Muscle of back (tissue), 3 donors: ENCODE measurements at regions not wholly inside any gene's neighbourhood (a gene's known extent, or its start where the extent isn't known, plus 50 kb on each side); places are given as distances from the start of the nearest gene placed in this dataset.

Source experiments
- DNase-seq, 3 donors: peaks; one replicate each; pipeline versions ENCODE4 v3.0.0 to v3.0.0-alpha.2; 2013

DNA sequence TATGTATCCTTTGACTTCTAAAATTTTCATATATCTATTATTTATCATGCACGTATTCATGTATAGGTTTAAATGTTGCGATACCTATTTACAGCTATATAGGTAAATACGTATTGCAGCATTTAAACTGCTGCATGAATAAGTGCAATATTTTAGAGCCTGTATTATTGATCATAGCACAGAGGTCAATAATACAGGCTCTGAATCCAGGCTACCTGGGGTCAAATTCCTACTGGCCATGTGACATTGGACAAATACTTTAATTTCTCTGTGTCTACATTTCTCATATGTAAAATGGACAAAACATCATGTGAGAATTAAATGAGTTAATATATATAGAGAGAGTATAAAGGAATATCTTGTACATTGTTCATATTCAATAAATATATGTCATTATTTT lies 352.9 kb upstream of the ROBO2 start:
- no peak for DNase-seq

DNA sequence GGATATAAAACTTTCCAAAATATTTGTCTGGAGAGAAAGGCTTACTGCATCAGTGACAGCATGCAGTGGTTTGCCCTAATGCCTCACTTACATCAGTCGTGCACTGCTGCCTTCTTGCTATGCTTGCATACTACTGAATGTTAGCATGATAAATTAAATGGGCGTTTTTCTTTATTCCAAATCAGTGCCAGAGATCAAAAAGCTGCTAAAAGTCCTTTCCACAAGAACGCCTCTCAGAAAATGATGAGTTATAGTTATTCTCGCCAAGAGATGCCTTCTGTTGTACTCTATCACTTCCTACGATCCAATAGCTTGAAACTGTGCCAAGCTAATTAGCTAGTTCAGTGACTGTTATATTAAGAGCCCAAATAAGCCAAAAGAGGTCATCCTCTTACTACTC lies 345.8 kb upstream of the ROBO2 start:
- no peak for DNase-seq

DNA sequence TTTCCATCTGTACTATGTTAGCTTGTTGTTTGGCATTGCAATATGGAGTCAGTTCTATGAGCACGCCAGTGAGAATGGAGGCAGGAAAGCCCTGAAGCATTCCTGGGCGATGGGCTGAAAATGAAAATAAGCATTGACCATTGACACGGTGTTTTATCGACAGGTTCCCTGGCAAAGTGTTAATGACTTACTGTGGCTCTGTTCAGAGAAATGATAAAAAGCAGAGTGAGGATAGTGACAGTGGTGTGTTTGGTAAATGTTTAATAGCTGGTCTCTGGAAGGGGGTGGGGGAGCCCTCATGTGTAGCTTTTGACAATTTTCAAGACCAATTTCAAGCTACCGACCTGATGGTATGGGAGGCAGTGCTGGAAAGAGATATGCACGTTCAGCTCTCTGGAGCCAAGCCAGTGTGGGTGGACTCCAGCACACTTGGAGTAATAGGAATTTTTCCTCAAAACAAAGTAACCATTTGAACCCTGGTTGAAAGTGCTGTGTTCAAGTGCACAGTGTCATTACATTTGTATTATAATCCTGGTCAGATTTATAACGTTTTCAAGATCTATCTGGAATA lies 341.7 kb upstream of the ROBO2 start:
- DNase-seq = peak in 1 of 3 donors; percentile 2

DNA sequence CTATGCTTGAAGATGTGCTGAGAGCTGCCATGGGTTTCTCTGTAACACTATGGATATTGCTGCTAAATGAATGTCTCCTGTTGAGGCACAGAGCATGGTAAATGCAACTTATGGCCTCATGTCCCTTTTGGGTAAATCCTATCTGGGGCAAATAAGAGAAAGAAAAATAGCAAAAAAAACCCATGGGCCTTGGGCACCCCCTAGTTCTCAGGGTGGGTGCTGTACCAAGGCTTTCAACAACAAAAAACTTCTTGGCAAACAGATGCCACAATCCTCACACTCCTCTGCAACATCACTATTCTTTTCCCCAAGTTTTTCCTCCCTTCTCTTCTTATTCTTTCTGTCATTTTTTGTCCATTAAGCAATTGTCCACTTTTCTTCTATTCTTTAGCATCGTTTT lies 340.1 kb upstream of the ROBO2 start:
- no peak for DNase-seq

DNA sequence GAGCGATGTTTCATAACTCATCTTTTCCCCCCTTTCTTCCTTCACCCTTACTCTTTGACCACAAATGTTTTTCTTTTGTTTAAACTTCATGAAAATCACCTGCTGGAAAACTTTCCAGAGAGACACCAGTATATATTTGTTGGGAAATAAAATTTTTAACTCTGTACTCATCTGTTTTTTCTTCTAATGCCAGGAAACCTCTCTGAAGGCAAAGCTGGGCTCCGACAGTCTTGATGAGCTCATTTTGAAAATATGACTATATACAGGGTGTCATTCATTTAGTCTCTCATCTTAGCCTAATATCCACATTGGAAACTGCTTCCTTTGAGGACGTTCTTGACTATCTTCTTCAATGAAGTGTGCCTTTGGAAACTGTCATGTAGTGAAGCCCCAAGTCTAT lies 339.6 kb upstream of the ROBO2 start:
- DNase-seq = peak in 1 of 3 donors; percentile 1

DNA sequence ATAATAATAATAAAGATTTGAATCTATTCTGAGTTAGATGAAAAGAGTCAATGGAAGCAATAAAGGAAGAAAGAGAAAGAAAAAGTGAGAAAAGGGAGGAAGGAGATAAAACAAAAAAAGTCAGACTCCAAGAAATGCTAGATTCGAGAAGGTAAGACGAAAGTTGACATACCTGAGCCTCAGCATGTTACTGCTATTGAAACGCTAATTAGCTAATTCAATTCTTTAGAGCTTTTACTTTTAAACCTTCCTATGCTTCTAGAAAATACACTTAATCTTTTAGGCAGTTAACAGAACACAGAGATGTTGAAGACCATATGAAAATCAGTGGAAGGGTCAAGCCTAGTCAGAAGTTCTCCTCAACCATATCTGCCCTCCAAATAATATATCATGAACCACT lies 337.2 kb upstream of the ROBO2 start:
- no peak for DNase-seq

DNA sequence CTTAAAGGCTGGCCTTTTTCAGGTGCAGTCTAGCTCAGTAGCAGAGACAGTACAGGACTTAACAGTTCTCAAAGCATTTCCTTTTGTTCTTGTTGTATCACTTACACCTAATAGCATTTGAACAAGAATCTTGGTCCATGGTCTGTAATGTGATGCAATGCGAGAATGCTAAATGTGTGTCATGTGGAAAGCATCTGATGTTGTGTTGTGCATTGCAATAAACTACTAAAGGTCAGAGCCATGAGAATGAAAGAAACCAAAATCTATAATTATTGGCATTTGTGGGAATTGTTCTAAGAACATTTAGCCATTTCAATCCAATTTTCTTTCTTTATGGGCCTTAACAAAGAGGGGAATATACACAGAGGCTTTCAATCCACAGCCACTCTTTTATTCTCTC lies 324.5 kb upstream of the ROBO2 start:
- no peak for DNase-seq

DNA sequence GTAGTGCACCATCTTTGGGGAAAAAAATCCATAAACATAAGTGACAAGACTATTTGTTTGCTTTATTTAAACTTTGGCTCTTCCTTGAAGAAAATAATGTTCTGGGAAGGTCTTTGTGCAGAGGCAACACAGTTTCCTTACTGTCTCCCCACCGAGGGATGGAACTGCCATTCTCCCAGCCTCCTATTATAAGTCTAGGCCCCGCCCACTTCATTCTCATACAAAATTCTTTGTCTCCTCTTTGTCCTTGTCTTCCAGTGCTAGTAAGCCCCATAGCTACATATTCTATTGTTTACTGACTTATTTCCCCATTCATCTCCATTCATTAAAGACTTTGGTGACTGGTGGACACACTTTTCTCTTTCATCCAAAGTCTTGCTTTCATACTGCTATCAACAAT lies 316.5 kb upstream of the ROBO2 start:
- no peak for DNase-seq

DNA sequence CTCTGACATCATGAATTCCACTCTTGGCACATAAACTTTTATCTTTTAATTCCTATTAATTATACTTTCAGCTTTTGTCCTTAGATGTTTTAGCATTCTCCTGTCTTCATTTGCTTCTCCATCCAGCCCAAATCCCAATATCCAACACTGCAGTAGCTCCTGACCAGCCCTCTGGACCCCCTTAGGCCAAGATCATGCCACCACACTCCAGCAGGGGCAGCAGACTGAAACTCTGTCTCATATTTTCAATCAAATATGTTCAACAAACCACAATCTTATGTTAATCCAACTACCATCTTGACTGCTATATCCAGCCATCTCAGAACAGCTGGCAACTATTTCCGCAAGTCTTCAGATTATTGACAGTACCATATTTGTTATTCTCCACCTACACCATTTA lies 315.8 kb upstream of the ROBO2 start:
- no peak for DNase-seq

DNA sequence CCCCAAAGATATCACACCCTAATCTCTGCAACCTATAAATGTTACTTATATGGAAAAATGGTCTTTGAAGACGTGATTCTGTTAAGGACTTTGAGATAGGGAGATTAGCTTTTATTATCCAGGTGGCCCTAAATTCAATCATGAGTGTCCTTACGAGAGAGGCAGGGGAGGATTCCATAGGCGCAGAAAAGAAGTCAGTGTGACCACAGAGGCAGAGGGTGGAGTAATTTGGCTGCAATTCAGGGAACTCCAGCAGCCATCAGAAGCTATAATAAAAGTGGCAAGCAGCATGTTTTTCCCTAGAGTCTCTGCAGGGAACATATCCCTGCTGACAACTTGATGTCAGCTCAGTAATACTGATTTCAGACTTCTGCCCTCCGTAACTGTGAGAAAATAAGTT lies 315.2 kb upstream of the ROBO2 start:
- DNase-seq = no peak

DNA sequence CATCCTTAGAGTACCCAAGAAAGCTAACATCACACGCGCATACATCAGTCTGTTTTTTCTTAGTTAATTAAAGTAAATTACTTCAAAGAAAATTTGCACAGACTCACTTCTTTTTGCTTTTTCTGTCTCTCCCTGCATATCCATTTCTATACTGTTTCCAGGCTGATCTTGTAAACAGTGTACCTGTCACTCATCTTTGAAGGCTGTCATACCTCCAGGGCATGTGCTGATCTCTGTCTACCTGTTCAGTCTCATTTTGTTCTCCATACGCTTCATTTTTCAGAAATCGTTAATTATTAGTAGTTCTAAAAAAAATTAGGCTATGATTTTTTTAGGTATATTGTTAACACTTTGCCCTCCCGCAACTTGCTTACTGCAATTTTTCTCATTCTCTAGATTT lies 313.9 kb upstream of the ROBO2 start:
- no peak for DNase-seq

DNA sequence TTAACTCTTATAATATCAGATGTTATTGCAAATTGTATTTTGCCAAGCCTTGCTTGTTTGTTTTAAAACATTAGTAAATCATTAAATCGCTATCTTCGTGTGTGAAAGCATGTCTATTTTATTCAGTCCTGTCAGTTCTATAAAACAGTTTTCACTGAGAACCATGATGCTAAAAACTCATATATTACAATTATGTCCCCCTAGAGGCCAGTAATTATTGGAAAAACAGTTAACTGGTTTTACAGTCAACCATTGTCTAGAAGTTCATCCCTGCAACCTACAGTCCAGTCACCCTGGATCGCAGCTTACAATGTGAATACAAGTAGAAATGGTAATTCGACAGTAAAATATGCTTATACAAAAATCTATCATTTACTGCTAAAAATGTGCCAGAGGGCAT lies 311.5 kb upstream of the ROBO2 start:
- DNase-seq = no peak

DNA sequence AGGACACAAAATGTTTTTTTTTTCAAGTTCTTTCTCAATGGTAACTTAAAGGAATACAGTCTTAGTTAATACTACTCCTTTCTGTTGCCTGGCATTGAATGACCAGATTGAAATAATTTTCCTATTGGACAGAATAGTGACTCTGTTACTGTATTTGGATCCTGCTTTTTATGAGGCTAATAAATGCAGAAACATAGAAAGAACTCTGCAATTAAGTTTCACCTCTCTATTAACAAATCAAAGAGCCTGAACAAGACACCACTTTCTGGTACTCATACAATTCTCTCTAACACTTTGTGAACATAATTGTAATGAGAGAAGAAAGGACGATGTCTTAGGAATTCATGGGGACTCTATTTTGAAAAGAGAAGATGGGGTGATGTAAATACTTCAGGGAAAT lies 308.4 kb upstream of the ROBO2 start:
- no peak for DNase-seq

DNA sequence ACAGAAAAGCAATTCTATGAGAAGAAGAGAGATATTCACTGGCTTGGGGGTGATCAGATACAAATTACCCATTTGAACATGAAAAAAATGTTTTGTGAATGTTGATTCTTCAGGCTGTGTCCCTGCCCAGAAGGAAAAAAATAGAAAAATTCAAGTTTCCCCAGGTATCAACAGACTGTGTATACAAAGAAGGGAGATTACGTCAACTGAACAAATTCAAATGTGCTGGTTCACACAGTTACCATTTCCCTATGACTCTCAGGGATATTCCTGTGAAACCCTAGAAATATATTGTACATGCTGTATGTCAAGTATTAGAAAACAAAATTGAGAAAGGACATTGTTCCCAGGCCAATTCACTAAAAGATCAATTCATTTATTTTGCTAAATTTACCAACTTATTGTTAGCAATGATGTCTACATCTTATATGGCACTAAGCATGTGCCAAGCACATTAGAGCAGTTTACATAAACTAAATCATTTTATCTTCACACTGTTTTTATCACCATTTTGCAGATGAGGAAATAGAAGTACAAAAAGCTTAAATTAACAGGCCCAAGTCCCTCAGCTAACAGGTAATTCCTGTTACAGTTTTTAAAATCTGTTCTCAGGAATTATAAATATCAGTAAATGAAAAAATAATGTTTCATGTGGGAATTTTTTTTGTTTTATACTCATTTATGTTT lies 306.7 kb upstream of the ROBO2 start:
- DNase-seq = no peak

DNA sequence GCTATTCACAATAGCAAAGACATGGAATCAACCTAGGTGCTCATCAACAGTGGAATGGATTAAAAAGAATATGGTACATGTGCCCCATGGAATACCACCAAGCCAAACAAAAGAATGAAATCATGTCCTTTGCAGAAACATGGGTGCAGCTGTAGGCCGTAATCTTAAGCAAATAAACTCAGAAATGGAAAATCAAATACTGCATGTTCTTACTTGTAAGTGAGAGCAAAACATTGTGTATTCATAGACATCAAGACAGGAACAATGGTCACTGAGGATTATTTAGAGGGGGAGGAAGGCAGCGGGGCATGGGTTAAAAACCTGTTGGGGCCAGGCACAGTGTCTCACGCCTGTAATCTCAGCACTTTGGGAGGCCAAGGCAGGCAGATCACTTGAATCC lies 304.7 kb upstream of the ROBO2 start:
- no peak for DNase-seq

DNA sequence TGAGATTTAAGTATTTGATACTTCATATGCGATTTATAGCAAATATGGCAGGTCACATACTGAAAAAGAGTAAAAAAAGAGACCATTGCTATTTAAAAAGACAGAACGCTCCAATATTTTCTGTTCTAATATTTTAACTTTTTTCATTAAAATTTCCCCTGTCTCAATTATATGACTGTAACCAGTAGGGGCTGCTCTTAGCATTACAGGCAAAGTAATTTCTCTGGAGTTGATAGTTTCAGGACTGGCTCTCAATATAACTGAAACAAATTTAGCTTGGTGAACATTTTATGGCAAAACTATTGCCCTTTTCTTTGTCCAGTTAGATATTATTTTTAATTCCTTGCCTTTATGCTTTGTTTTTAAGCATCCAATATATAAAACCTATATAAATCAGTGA lies 286.3 kb upstream of the ROBO2 start:
- peak in 1 of 3 donors; percentile 11 for DNase-seq

DNA sequence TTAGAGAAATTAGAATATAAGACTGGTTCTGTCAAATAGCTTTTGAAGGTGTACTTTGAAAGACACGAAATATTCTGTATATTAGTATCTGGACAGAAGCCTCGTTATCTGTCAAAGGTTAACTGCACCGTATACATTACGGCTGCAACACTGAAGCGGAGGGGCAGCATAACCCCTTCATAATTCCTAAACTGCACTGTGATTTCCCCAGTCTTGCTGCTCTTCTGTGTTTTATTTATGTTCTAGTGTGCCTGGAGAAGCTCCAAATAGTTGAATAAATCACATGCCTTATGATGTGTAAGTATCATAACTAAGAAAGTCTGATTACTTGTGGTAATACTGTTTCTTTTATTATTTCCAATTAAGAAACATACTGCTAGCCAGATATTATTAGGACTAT lies 285.7 kb upstream of the ROBO2 start:
- DNase-seq = no peak

DNA sequence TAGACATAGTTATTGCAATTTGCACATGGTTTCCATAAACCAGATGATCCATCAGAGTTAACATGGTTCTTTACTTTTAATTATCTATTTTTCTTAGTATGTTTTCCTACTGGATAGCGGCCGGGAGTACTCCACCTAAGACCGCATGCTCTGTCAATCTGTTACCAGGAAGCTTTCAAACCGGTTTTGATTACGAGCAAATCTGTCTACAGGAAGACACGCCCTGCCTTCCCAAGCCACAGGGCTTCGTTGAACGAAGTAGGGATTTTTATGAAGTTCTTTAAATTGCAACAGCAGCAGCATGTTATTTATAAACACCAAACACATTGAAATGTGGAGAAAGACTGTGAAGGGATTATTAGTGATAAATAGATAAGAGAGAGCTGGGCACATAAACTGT lies 283.3 kb upstream of the ROBO2 start:
- DNase-seq = no peak

DNA sequence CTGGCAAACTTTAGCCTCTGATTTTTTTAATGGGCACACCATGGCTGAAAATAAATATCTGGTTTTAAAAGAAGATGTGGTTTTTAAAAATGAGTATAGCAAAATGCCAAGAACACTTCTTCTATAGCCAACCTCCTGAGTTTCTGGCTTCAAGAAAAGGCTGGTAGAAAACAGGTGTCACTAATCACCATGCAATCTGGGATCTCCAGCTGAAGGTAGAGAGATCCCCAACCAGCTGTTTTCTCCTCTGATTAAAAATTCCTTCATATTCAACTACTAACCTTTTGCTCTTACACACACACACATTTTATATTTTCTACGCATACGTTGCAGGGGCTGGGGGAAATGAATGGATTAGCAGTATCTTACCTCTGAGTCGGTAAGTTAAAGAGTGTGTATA lies 279.6 kb upstream of the ROBO2 start:
- no peak for DNase-seq

DNA sequence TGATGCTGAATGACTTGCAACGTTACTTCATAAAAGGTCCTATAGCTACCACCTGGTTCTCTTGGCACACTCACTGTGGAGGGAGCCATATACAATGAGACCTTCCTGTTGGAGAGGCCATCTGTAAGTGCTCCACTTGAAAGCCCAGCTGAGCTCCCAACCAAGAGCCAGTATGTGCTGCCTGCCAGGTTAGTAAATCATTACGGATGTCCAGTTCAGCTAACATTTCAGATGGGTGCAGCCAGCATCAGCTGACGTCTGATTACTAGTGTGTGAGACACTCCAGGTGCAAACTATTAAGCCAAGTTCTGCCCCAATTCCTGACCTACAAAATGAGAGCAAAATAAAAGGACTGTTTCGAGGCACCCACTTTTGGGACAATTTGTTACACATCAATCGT lies 274.4 kb upstream of the ROBO2 start:
- DNase-seq = no peak

DNA sequence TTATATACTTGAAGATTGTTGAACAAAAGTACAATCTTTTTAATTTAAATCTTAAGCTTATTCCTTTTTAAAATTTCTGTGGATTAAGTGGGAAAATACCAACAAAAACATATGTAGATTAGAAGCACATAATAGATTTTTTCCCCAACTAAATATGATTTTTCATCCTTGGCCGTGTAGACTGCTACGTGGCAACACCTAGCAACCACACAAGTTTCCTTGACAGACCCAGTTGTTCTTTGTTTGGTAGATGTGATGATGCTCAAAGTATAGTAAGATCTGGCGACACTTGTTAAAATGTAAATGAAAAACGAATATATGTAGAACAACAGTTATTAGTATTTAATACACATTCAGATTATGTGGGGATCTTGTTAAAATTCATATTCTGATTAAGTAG lies 271.0 kb upstream of the ROBO2 start:
- no peak for DNase-seq

DNA sequence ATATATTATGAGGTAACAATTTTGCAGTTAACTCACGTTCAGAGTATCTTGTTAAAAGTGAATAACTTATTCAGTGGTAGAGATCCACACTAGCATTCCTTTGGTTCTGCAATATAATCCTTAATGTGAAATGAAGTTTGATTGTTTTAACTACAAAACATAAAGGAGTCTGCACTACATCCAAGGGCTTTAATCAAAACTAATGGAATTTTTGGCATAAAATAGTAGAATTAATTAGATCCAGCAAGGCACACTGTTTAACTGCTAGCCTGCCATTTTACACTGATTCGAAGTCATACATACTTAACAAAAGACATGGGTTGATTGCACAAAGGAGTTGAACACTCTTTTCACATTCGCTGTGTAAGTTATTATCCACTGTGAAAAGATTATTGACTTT lies 263.0 kb upstream of the ROBO2 start:
- DNase-seq = no peak

DNA sequence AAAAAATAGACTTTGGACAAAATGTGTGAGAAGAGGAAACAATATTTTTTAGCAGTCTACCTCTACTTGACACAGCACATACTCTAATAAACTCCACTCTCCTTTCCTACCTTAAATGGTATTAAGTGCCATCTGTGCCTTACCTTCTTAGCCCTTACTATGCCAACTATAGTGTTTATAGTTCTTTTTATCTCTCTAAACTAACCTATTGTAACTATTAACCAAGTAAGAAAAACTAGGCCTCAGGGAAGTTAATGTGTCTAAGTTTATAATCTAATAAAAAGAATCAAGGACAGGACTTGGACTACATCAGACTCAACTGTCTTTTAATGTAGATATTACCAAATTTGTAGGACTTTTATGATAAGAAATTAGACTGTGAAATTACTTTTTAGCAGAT lies 251.7 kb upstream of the ROBO2 start:
- DNase-seq = no peak

DNA sequence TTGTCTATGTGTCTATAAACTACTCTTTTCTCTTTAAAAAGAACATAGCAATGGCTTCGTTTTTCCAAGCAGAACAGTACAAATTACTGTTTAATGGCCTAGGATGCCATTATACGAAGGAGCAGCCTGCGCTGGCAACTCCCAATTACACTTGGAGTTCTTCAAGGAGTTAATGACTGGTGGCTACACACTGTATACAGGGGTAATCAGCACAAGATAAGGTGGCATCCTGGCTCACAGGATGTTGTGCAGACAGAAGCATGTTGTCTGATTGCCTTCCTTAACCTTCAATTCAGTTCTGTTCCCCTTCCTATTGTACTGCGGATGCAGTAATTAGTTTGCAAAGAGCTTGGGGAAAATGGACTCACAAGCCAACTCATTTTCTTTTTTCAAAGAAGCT lies 250.7 kb upstream of the ROBO2 start:
- DNase-seq = no peak
